ENCODE measurements at regions not wholly inside any gene's neighbourhood (a gene's known extent, or its start where the extent isn't known, plus 50 kb on each side); places are given as distances from the start of the nearest gene placed in this dataset.

- H3K27me3 ChIP-seq (ENCODE audit: low read length) = no peaks in the 10 kb centered on the region
- no peak overlapping the region for H3K4me3 ChIP-seq (ENCODE audit: low read length)
- H3K79me2 ChIP-seq (ENCODE audit: low read length) = no peaks in the 10 kb centered on the region
- H3K36me3 ChIP-seq (ENCODE audit: low read depth, low read length) = no peaks in the 10 kb centered on the region
- TF ChIP-seq EZH2 (IDR thresholded peaks at IDR 0.05; ENCODE audit: low read length, unreplicated experiment) = no peak
- TF ChIP-seq, protein P1, sequence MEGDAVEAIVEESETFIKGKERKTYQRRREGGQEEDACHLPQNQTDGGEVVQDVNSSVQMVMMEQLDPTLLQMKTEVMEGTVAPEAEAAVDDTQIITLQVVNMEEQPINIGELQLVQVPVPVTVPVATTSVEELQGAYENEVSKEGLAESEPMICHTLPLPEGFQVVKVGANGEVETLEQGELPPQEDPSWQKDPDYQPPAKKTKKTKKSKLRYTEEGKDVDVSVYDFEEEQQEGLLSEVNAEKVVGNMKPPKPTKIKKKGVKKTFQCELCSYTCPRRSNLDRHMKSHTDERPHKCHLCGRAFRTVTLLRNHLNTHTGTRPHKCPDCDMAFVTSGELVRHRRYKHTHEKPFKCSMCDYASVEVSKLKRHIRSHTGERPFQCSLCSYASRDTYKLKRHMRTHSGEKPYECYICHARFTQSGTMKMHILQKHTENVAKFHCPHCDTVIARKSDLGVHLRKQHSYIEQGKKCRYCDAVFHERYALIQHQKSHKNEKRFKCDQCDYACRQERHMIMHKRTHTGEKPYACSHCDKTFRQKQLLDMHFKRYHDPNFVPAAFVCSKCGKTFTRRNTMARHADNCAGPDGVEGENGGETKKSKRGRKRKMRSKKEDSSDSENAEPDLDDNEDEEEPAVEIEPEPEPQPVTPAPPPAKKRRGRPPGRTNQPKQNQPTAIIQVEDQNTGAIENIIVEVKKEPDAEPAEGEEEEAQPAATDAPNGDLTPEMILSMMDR (conservative IDR thresholded peaks at IDR 0.05; ENCODE audit: low read depth, low read length) = no peak
- TF ChIP-seq EZH2phosphoT487 (IDR thresholded peaks at IDR 0.05; ENCODE audit: borderline replicate concordance, low read length) = no peak
- BruUV-seq (replicated peaks) = no TSS peak
- H3F3A ChIP-seq (ENCODE audit: low read length, unreplicated experiment) = no peaks in the 10 kb centered on the region
- no peak overlapping the region for H3K27ac ChIP-seq (ENCODE audit: low read length)
- H2AFZ ChIP-seq (ENCODE audit: low read length) = no peak overlapping the region
- peaks cover 32% of the 10 kb centered on the region for H3K4me1 ChIP-seq (ENCODE audit: insufficient read depth, low read length)
- no peak overlapping the region for H3K9ac ChIP-seq (ENCODE audit: low read length)
- H3K4me2 ChIP-seq (ENCODE audit: low read length) = no peak overlapping the region
- no peaks in the 10 kb centered on the region for H3K9me3 ChIP-seq (ENCODE audit: low read length)
- H3K9me2 ChIP-seq (replicated peaks; ENCODE audit: low read length) = no peaks in the 10 kb centered on the region
- ATAC-seq = peak; percentile 64
- peak; percentile 34 for DNase-seq
- ChIA-PET POLR2A (ENCODE audit: unreplicated experiment) (no interaction called here), CTCF (no interaction called here)
- no peaks in the 10 kb centered on the region for H4K20me1 ChIP-seq (ENCODE audit: low read length)
- intact Hi-C loops (cut with micrococcal nuclease) = no loop called here
Measured at GRCh38 chr5:125293223-125293622, 546.8 kb upstream of the ZNF608 start.

- ChIA-PET POLR2A (ENCODE audit: unreplicated experiment) (no interaction called here), CTCF (no interaction called here)
- intact Hi-C loops (cut with micrococcal nuclease) = no loop called here
- no peaks in the 10 kb centered on the region for H3F3A ChIP-seq (ENCODE audit: low read length, unreplicated experiment)
- ATAC-seq (no peak), DNase-seq (no peak)
- H2AFZ ChIP-seq (ENCODE audit: low read length) = no peak overlapping the region
- no peaks in the 10 kb centered on the region for H3K27me3 ChIP-seq (ENCODE audit: low read length)
- no peaks in the 10 kb centered on the region for H4K20me1 ChIP-seq (ENCODE audit: low read length)
- H3K4me3 ChIP-seq (ENCODE audit: low read length) = no peak overlapping the region
- H3K9ac ChIP-seq (ENCODE audit: low read length) = no peak overlapping the region
- peaks cover 37% of the 10 kb centered on the region for H3K4me1 ChIP-seq (ENCODE audit: insufficient read depth, low read length)
- TF ChIP-seq EZH2 (IDR thresholded peaks at IDR 0.05; ENCODE audit: low read length, unreplicated experiment) (no peak), EZH2phosphoT487 (IDR thresholded peaks at IDR 0.05; ENCODE audit: borderline replicate concordance, low read length) (no peak)
- TF ChIP-seq, protein P1 (conservative IDR thresholded peaks at IDR 0.05; ENCODE audit: low read depth, low read length) = no peak
- no peaks in the 10 kb centered on the region for H3K36me3 ChIP-seq (ENCODE audit: low read depth, low read length)
- no peaks in the 10 kb centered on the region for H3K9me2 ChIP-seq (replicated peaks; ENCODE audit: low read length)
- no peaks in the 10 kb centered on the region for H3K79me2 ChIP-seq (ENCODE audit: low read length)
- no peak overlapping the region for H3K4me2 ChIP-seq (ENCODE audit: low read length)
- BruUV-seq (replicated peaks) = no TSS peak
- H3K27ac ChIP-seq (ENCODE audit: low read length) = no peak overlapping the region
- no peaks in the 10 kb centered on the region for H3K9me3 ChIP-seq (ENCODE audit: low read length)
Measured at GRCh38 chr5:125293726-125294125, 547.3 kb upstream of the ZNF608 start.

- DNase-seq (no peak), ATAC-seq (no peak)
- Histone ChIP-seq H3K79me2 (ENCODE audit: low read length) (no peaks in the 10 kb centered on the region), H3K9ac (ENCODE audit: low read length) (no peak overlapping the region), H3K4me2 (ENCODE audit: low read length) (peak overlapping the region; percentile 57), H3F3A (ENCODE audit: low read length, unreplicated experiment) (no peaks in the 10 kb centered on the region), H3K4me3 (ENCODE audit: low read length) (no peak overlapping the region), H3K4me1 (ENCODE audit: insufficient read depth, low read length) (peaks cover 37% of the 10 kb centered on the region), H4K20me1 (ENCODE audit: low read length) (no peaks in the 10 kb centered on the region), H3K36me3 (ENCODE audit: low read depth, low read length) (no peaks in the 10 kb centered on the region), H2AFZ (ENCODE audit: low read length) (no peak overlapping the region), H3K27me3 (ENCODE audit: low read length) (no peaks in the 10 kb centered on the region), H3K9me3 (ENCODE audit: low read length) (no peaks in the 10 kb centered on the region), H3K9me2 (replicated peaks; ENCODE audit: low read length) (no peaks in the 10 kb centered on the region), H3K27ac (ENCODE audit: low read length) (peak overlapping the region; percentile 56)
- POLR2A ChIA-PET (ENCODE audit: unreplicated experiment) = interaction anchor here (0.7 kb wide), 1 partner anchor 1151 kb away, joined by 3 read pairs; no protein-coding TSS in a partner anchor
- CTCF ChIA-PET = no interaction called here
- TF ChIP-seq EZH2 (IDR thresholded peaks at IDR 0.05; ENCODE audit: low read length, unreplicated experiment) = no peak
- TF ChIP-seq, protein P1 (conservative IDR thresholded peaks at IDR 0.05; ENCODE audit: low read depth, low read length) = no peak
- no peak for TF ChIP-seq EZH2phosphoT487 (IDR thresholded peaks at IDR 0.05; ENCODE audit: borderline replicate concordance, low read length)
- intact Hi-C loops (cut with micrococcal nuclease) = loop anchor here (5.0 kb wide), 1 partner anchor 112 kb away; no protein-coding TSS in a partner anchor
- no TSS peak for BruUV-seq (replicated peaks)
Measured at GRCh38 chr5:125294844-125295243, 548.4 kb upstream of the ZNF608 start.
